HG03066 (cell line): ENCODE measurements at regions not wholly inside any gene's neighbourhood (a gene's known extent, or its start where the extent isn't known, plus 50 kb on each side); places are given as distances from the start of the nearest gene placed in this dataset.
A peak's percentile ranks its signal among the peaks of the same experiment; 100 is the strongest.

Experiments used
- ATAC-seq: cut with Tn5 transposase; IDR thresholded peaks from one replicate; pipeline ENCODE4 v1.9.1; 2021; ENCODE audit warnings: low read depth; ENCODE audit not compliant: unreplicated experiment

DNA sequence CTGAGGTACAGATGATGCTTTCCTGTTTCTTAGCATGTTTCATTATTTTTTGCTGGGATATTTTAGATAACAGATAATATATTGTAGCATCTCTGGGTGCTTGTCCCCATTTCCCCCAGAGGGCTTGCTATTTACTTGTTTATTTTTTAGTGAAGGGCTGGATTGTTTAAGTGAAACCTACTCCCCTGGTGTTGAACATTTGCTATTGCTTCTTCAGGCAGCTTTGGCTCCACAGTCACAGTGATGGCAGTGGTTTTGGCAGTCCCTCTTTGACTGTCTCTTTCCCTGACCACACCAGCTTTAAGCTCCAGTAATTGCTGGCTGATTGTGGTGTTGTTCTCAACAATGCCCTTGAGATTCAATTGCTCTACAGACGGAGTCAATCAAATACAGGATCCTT, 128.9 kb downstream of the KLF13 start:
- no peak for ATAC-seq

DNA sequence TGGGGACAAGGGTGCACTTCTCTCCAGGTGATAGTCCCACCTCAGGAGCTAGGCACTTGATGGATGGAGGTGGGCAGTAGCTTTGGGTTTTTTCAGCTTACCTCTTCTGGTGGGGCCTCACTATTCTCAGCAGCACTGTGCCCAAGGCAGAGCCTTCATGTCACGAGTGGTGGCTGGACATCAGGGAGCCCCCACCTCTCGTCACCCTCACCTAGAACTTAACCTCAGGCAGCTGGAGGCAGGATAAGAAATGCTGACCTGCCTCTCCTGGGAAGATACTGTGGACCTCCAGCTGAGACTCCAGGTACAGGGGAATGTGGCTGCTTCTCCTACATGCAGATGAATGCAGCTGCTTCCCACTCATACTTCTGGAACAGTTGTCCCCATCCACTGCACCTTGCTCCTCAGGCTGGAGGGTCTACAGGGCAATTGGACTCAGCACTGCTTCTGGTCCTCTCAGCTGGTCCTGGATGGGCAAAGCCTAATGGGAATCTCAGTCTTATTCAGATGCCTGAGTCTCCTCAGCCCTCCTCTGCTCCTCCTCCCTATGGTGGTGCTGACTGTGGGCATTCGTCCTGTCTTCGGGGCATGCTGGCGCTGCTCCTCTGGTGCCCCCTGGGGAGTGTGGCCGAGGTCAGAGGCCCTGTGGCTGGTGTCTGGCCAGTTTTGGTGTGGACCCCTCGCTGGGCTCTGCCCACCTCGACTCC, 129.9 kb downstream of the KLF13 start:
- no peak for ATAC-seq

- ATAC-seq = no peak
These were observed 130.5 kb downstream of the KLF13 start for GRCh38 chr15:31457161-31457560.

- ATAC-seq = no peak
These were observed 131.2 kb downstream of the KLF13 start for GRCh38 chr15:31457631-31458526.

DNA sequence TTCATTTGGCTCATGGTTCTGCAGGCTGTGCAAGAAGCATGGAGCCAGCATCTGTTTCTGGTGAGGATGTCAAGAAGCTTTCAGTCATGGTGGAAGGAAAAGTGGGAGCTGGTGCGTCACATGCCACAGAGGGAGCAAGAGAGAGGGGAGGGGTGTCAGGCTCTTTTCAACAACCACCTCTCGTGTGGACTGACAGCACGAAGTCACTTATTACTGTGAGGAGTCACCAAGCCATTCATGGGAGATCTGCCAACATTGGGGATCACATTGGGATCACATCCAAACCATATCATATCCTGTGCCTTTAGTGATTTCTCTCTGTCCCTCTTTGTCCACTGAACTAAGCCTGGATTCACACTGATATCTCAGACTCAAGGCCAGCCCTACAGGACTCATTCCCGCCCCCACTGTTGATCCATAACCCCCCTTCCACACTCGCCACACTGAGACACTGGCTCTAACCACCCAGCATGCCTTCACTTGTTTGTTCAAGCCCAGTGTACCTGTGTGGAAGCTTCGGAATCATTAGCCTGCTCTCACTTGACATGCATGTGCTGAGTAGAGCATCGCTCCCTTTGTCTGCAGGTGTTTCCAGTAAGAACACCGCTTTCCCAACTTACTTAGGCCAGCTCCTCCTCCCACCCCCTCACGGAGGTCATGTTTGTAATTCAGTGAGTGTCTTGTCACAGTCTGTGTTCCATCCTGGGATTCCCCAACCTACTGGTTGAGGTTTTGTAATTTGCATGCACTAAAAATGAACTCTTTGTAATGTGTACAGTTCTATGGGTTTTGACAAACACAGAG, 132.2 kb downstream of the KLF13 start:
- peak; percentile 86 for ATAC-seq

DNA sequence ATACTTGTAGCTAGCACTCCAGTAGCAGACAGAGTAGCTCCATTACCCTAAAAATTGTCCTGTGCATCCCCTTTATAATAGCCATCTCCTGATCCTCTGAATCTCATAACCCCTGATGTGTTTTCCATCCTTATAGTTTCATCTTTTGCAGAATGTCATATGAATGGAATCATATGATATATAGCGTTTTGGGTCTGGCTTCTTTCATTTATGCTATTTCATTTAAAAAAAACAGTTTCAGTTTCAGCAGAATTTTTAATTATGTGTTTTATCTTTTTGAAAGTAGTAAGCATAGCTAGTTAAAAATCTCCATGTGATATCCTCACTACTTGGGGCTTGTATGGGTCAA, 132.7 kb downstream of the KLF13 start:
- ATAC-seq = no peak

DNA sequence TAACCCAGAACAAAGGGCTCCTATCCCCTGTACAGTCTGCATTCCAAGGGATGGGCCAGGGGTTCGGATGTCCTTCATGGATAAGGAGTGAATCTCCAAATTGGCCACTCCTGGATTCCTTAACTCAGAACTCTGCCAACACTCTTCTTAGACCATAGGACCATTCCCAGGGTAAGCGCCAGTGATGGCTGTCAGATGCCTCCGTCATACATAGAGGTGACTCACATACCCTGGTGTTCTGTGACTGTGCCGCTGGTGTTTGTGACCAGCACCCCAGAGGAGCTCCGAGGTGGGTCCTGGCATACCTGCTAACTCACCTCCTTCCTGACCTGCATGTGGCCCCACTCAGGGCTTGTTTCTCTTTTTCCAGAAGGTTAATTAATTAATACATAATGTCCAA, 134.7 kb downstream of the KLF13 start:
- no peak for ATAC-seq

GRCh38 chr15:31461911-31462480, 135.4 kb downstream of the KLF13 start:
- ATAC-seq = no peak

GRCh38 chr15:31463521-31464102, 137.0 kb downstream of the KLF13 start:
- ATAC-seq = no peak

- ATAC-seq = no peak
These were observed 137.8 kb downstream of the KLF13 start for GRCh38 chr15:31464216-31465082.

GRCh38 chr15:31465083-31465955, 138.7 kb downstream of the KLF13 start:
- ATAC-seq = no peak

- ATAC-seq = no peak
These were observed 140.7 kb downstream of the KLF13 start for GRCh38 chr15:31467361-31467760.

GRCh38 chr15:31468911-31469785, 142.5 kb downstream of the KLF13 start:
- no peak for ATAC-seq

GRCh38 chr15:31469786-31470525, 143.3 kb downstream of the KLF13 start:
- no peak for ATAC-seq

DNA sequence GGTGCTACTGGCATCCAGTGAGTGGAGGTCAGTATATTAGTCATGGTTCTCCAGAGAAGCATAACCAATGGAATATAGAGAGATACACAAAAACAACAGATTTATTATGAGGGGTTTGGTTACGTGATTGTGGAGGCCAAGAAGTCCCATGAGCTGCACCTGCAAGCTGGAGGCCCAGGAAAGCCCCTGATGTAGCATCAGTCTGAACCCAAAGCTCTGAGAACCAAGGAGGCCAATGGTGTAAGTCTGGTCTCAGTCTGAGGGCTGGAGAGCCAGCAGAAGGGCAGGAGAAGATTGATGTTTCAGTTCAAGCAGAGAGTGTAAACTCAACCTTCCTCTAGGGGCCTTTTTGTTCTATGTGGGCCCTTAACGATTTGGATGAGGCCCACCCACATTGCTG, 144.1 kb downstream of the KLF13 start:
- no peak for ATAC-seq

DNA sequence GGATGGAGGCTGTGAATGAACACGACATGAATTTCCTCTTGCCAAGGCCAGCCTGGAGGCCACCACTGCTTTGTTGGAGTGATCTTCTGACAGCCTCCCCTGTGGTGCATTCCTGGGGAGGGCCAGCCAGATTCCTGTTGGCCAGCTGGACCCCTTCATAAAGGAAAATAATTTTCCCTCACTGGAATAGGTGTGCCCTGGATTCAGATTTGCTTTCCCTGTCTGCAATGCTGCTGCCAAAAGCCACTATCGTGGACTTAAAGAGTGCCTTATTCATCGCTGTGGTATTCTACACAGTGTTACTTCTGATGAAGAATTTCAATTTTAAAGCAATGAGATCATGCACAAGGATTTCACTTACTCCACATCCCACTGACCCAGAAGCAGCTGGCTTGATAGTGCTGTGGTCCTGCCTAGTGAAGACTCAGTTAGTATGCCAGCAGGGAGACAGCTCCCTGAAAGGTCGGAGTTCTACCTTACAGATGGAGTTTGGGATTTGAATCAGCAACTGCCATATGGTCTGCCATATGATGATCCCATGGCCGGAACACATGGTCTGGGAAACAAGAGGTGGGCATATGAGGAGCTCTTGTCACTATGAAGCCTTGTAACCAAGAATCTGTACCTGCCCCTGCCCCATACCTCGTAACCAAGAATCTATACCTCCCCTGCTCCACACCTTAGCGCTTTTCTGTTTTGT, 145.2 kb downstream of the KLF13 start:
- no peak for ATAC-seq
